ENCODE measurements at regions not wholly inside any gene's neighbourhood (a gene's known extent, or its start where the extent isn't known, plus 50 kb on each side); places are given as distances from the start of the nearest gene placed in this dataset.

GRCh38 chr11:115817844-115818468 lies 313.7 kb upstream of the CADM1 start:
- DNase-seq (ENCODE audit: extremely low read depth in 1 of 11, low read depth in 9 of 11, low spot score in 4 of 11), result no peak

- DNase-seq (ENCODE audit: extremely low read depth in 1 of 11, low read depth in 9 of 11, low spot score in 4 of 11), result no peak
Observed at GRCh38 chr11:115808351-115808940, 304.2 kb upstream of the CADM1 start.

GRCh38 chr11:115806056-115806455 lies 301.8 kb upstream of the CADM1 start:
- DNase-seq (ENCODE audit: extremely low read depth in 1 of 11, low read depth in 9 of 11, low spot score in 4 of 11), result no peak

DNA sequence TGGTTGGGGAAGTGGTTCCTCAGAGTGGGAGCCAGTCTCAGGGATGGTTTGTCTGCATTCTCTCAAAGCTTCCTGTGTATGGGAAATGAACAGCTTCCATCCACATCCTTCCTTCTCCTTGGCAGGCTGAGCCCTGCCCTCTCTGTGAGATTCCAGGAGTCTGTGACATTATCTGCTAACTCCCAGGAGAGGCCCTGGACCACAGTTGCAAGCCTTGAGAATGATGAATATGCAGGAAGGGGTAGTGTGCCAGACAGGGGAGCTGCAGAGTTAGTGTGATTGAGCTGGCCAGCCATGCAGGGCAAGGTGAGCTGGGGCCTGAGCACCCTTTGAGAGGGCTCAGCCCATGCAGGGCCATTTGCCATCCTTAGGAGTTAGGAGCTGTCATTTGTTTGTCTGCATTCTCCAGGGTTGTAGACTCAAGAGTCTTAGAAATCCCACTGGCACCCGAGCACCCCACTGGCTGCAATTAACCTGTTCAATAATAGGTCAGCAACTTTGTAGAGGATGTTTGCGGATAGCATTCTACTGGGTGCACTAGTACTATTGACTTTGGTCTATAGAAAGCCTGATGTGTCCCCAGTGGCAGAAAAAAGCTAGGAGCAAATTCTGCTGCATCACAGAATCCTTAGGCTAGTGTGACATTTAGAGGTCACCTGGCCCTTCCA lies 299.0 kb upstream of the CADM1 start:
- no peak for DNase-seq (ENCODE audit: extremely low read depth in 1 of 11, low read depth in 9 of 11, low spot score in 4 of 11)

DNA sequence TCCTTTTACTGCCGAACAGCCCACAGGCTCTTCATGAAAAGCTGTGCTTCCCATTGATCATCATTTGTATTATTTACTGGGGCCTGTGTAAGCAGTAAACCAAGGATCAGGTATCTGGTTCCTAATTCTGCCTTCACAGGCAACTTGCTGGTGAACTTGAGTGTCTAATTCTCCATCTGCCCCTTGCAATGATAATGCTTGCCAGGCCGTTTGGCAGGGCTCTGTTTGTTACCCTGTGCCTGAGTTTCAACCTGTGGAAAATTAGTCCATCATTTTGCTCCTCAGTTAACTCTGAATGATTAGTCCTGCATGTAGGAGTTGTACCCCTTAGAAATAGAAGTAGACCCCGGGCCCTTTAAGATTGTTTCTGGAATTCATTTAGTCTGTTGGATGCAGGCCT lies 298.4 kb upstream of the CADM1 start:
- DNase-seq (ENCODE audit: extremely low read depth in 1 of 11, low read depth in 9 of 11, low spot score in 4 of 11), result no peak

DNA sequence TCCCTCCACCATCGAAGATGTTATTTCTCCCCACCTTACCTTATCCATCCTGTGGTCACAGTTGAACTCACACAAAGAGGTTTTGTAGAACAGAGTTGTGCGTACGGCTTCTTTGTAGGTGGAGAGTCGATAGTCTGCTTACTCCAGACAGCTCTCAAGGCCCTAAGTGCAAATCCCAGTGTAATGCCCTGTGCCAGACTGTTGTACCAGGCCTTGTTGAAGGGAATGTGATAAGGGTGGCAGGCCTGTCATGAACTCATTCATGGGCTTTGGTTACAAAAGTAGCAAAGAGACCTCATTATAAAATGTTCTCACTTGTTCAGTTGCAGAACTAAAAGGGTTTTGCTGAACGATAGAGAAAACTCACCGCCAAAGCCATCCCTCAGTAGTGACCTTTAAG lies 288.7 kb upstream of the CADM1 start:
- DNase-seq (ENCODE audit: extremely low read depth in 1 of 11, low read depth in 9 of 11, low spot score in 4 of 11), result no peak

DNA sequence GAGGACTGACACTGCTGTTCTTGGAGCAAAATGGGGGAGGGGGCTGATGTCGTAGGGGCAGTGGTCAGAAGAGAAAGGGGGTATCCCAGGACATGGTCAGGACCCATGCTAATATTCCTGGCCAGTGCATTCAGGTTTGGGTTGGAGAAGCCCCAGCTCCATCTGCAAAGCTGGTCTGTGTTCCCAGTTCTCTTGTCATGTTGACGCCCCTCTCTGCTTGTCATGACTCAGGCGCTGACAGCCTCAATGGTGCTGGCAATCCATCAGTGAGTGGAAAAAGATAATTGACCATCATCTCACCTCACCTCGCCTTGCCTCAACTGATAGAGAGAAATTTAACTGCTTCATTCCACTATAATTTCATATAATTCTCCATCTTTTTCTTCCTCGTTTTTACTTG lies 283.1 kb upstream of the CADM1 start:
- DNase-seq (ENCODE audit: extremely low read depth in 1 of 11, low read depth in 9 of 11, low spot score in 4 of 11), result no peak

GRCh38 chr11:115784796-115785521 lies 280.7 kb upstream of the CADM1 start:
- DNase-seq (ENCODE audit: extremely low read depth in 1 of 11, low read depth in 9 of 11, low spot score in 4 of 11), result no peak

DNA sequence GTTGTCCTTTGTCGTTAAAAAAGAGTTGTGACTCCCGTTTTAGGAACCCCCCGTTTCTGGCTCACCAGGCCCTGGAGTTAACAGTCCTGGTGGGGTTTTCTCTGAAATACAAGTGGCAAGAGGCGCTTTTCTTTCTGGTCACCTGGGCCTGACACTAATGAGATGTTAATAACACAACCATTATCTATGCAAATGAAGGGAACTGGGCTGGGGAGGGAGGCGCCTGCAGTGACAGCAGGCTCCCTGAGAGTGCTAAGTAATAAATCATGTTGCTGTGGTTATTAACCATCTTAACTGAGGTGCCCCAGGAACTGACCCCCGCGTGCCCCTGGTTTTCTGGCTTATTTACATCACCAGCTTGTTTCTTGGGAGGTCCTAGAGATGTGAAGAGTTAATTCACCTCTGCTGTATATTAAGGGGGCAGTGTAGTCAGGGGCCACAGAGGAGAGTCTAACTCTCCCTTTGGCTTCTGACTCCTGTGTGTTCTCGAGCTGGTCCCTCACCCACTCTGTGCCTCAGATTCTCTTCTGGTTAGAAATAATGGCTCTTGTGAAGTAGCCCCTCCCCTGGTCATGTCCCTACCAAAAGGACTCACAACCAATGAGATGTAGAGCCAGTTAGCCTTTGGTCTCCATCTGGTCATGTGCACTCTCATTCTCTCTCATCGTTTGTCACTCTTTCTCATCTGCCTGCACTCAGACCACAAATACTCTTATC lies 276.6 kb upstream of the CADM1 start:
- DNase-seq (ENCODE audit: extremely low read depth in 1 of 11, low read depth in 9 of 11, low spot score in 4 of 11), result no peak

DNA sequence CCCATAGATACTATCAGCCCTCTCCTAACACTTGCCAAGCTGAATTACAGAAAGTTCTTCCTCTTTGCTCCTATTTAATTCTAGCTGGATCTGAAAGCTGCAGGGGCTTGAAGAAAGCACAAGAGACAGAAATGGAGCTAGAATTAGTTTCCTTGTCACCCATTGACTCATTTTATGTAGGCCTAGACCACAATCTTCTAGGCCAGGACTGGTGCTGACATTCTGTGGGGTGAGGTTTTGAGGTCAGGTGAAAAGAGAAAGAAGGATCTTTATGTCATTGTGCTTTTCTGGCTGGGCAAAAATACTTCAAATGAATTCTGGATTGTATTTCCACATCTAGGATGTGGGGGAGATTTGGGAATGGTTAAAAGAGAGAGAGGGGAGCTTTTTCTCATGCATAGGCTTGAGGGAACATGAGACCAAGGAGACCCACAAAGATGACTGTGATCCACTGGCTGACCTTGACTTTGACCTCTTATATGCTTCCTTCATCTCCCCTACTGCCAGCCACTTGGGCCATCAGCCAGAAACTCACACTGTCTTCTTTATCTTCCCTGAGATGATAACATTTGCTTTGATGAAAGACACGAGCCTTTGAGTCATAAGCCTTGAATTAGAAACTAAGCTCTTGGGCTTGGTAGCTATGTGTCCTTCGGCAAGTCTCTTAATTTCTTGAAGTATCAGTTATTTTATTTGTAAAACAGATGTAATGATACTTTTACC lies 274.9 kb upstream of the CADM1 start:
- DNase-seq (ENCODE audit: extremely low read depth in 1 of 11, low read depth in 9 of 11, low spot score in 4 of 11), result no peak

DNA sequence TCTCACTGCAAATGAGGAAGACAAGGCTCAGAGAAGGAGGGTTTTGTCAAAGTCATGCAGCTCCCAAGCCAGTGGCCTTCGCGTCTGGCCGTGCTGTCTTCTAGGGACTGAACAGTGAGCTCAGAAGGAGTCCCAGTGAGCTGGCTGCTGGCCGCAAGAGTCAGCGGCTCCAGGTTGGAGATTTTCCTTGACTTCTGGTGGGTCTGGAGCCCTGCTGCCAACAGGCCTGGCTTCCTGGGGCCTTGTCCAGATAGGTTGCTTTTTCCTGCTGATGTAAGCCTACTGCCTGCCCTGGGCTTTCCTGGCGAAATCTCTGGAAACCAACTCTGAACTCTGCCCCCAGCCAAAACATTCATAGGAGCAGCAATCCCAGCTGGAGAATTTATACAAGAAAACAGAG lies 272.7 kb upstream of the CADM1 start:
- no peak for DNase-seq (ENCODE audit: extremely low read depth in 1 of 11, low read depth in 9 of 11, low spot score in 4 of 11)

- no peak for DNase-seq (ENCODE audit: extremely low read depth in 1 of 11, low read depth in 9 of 11, low spot score in 4 of 11)
Observed at GRCh38 chr11:115775846-115776245, 271.6 kb upstream of the CADM1 start.

- DNase-seq (ENCODE audit: extremely low read depth in 1 of 11, low read depth in 9 of 11, low spot score in 4 of 11), result no peak
Observed at GRCh38 chr11:115774756-115775155, 270.5 kb upstream of the CADM1 start.

- no peak for DNase-seq (ENCODE audit: extremely low read depth in 1 of 11, low read depth in 9 of 11, low spot score in 4 of 11)
Observed at GRCh38 chr11:115769891-115770290, 265.7 kb upstream of the CADM1 start.

DNA sequence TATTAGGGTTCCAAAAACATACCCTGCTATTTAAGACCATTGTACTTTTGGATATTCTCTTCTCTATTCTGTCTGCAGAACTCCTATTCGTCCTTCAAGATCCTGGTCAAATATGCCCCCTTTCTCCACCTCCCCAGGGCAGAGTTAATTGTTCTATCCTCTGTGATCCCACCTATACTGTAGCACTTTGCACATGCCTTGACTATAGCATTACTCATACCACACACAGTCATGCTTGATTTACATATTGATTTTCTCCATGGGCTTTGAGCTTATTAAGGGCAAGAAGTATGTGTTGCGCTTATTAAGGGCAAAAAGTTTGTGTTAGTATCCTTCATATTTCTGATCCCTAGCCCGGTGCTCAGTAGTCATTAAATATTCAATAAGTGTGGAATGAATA lies 263.7 kb upstream of the CADM1 start:
- DNase-seq (ENCODE audit: extremely low read depth in 1 of 11, low read depth in 9 of 11, low spot score in 4 of 11), result no peak

DNA sequence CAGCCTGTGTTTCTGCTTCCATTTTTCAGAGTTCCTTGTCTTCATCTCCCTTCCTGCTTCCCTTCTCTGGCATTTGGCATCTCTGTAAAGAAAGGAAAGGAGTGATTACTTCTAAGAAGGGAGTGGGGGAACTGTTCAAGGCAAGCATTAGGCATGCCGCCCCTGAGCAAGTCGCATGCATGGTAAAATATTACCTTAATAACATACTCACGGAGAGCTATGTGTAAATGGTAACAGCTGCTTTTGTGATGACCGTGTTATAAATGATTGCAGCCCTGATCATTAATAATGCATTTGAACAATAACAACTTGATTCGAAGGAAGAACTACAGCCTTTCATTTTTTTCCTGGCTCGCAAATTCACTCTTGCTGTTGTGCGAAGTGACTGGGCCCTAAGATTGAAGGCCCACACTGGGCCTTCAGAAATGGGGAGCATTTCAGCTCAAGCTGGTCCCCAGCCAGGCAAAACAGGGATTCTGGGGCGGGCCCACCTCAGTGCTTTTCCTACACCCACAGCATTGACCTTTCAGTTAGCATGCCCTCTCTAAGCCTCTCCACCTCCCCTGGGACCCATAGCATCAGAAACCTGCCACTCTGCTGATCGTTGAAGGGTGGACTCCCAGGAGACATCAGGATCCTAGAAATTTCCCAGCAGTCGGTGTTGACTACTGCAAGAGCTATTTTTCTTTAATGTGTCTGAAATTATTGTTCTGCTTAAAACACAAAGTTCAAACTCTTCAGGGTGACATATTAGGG lies 263.0 kb upstream of the CADM1 start:
- DNase-seq (ENCODE audit: extremely low read depth in 1 of 11, low read depth in 9 of 11, low spot score in 4 of 11), result no peak

- DNase-seq (ENCODE audit: extremely low read depth in 1 of 11, low read depth in 9 of 11, low spot score in 4 of 11), result no peak
Observed at GRCh38 chr11:115766561-115766960, 262.3 kb upstream of the CADM1 start.

DNA sequence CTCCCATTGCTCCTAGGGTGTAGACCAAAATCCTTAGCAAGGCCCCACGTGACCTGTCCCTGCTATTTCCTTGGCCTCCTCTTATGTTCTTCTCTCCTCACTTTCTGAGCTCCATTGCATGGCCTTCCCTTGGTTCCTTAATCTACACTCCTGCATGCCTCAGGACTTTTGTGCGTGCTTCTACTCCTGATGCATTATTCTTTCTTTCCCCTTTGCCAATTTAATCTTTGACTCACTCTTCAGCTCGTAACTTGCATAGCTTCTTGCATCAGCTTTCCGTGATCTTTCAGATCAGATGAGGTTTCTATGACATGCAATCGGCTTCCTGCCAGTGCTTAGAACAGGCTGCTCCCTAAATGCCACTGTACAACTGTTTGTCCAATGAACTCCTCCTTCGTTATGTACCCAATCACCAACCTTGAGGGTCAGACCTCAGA lies 261.6 kb upstream of the CADM1 start:
- no peak for DNase-seq (ENCODE audit: extremely low read depth in 1 of 11, low read depth in 9 of 11, low spot score in 4 of 11)

All from renal cortex interstitium (tissue), 11 donors.